NCI-H460 (cell line): ENCODE measurements at regions not wholly inside any gene's neighbourhood (a gene's known extent, or its start where the extent isn't known, plus 50 kb on each side); places are given as distances from the start of the nearest gene placed in this dataset.
A peak's percentile ranks its signal among the peaks of the same experiment; 100 is the strongest.
"Not testable (repeated sequence)": the region's sequence is repeated elsewhere in the genome, so short reads cannot be mapped to it uniquely, and the experiment has no call there.

Experiments used
- DNase-seq: peaks from one replicate; pipeline ENCODE4 v3.0.0-alpha.2; 2016; ENCODE audit warnings: low read depth; ENCODE audit errors: extremely low read depth

DNA sequence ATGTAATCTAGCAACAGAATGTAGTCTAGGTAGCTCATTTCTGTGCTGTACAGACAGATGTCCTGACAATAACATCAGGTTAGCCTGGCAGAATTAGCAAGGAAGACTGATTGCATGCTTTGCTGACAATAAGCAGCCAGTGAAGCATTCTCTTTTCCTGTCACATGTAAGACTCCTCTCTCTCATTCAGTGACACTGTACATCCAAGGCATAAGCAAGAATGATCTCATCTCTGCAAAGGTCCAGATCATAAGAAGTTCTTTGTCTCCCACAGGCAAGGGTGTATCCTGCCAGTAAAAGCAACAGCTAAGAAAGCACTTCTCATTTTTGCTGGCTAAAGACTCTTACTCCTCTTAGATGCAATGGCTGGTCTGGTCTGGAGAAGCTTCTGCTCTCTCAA, 861.8 kb downstream of the TAF11L14 start:
- no peak for DNase-seq

DNA sequence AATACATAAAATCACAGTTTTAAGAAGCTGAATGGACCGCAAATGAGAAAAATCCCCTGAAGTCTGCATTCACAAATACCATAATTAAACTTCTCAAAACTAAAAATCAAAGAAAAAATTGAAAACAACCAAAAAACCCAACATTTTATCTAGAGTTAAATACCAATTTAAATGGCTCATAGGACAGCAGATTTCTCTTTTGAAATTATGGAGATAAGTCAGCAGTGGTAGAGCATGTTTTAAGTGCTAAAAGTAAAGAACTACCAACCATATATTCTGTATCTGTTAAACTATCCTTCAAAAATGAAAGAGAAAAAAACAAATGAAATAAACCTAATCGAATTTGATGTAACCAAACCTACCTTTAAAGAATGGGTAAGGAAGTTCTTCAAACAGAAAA, 862.8 kb downstream of the TAF11L14 start:
- no peak for DNase-seq

DNA sequence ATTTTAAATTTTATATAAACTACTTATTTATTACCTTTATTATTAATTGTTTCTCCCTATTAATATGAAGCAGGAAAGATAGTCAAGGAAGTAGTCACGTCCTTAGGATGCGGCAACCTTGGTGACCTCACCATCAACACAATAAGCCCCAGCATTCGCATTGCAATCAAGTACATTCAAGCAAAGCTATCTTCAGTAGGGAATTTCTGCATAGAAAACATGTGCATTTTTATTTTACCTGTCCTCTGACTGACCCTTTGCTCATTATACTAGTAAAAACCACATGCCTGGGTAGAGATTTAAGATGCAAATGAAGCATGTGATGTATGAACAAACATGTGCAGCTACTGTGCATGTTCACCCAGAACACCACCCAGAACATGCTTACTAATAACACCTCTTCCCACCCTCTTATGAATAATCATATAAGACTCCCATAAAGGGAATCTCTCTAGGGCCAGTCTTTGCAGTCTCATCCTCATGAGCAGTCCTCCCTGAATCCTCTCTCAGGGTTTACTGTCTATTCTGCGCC, 869.6 kb downstream of the TAF11L14 start:
- DNase-seq, result no peak

DNA sequence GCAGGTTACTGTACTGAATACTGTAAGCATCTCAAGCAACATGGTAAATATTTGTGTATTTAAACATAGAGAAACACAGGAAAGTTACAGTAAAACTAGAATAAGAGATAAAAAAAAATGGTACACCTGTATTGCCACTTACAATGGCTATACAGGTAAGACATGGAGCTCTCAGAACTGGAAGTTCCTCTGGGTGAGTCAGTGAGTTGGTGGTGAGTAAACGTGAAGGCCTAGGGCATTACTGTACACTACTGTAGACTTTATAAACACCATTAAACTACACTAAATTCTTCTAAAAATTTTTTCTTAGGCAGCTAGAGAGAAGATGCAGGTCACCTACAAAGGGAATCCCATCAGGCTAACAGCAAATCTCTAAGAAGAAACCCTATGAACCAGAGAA, 872.9 kb downstream of the TAF11L14 start:
- DNase-seq, result no peak

DNA sequence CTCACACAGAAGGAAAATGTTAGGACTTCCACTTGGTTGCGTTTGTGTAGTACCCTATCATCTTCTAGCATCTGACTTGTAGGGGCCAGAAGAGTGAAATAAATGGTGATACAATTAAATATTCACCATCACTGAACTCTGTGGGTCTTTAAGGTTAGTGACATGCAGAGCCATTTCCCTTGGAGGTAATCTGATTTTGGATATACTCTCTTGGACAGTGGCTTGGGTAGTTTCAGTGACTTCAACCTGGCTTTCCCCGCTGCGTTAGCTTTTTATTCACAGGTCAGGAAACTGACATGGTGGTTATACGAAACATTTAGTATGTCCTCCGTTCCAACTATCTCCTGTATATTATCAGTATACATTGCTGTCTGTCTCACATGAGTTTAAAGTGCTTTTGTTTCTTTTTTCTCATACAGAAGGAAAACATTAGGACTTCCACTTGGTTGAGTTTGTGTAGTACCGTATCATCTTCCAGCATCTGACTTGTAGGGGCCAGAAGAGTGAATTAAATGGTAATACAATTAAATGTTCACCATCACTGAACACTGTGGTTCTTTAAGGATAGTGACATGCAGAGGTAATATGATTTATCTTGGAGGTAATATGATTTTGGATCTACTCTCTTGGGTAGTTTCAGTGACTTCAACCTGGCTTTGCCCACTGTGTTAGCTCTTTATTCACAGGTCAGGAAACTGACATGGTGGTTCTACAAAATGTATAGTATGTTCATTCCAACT, 883.6 kb downstream of the TAF11L14 start:
- DNase-seq, result no peak

DNA sequence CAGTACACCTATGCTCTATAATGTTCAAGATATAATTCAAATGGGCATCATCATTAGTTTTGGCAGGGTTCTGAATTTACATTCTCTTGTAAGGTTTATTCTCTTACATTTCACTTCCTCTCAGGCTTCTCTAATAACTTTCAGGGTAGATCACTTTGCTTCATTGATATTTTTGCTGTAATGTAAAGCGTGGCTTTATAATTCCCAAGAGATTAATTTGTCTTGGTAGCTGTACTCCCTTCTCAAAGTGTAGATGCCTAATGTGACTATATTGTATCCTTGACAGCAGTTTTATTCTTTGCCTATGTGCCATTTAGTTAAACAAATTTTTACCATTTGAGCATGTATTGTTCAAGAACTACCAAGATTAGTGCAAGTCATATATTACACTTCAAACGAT, 889.1 kb downstream of the TAF11L14 start:
- no peak for DNase-seq

DNA sequence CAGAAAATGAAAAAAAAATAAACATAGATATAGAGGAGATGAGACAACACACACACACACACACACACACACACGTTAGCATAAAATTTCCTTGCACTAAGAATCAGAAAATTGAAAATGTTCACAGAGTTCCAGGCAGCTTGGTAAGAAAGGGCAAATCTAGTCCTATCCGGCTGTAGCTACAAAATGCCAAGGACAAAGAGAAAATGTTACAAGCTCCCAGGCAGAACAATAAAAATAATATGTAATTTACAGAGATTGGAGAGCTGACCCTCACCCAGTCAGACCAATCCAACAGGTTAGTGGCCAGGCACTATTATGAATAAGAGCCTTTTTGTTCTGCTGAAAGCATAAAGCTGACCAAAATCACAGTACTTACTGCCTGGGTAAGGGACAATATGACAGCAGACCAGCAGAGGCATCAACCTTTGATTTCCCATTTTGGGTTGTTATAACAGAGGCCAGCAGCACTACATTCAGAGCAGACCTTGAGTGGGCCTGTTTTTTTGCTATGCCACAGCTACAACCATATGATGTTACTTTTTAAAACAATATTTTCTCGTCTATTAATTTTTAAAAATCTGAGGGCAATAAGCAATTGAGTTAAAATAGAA, 892.6 kb downstream of the TAF11L14 start:
- DNase-seq, result no peak

DNA sequence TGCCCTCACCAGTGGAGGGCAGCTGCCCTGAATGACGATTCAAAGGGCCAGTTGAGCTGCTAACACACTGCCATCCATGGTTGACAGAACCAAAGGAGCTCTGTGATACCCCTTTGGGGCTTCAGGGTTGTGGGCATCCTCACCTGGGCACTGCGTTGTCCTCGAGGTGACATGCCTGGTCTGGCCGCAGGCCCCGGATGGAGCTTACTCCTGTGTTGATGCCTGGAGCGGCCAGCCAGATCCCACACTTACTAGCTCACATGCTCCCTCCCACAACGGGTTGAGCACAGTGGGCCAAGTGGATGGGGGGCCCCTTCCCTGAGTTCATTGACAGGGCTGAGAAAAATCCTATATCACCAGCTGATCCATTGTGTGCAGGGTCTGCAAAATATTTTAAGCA, 898.9 kb downstream of the TAF11L14 start:
- DNase-seq, result no peak

DNA sequence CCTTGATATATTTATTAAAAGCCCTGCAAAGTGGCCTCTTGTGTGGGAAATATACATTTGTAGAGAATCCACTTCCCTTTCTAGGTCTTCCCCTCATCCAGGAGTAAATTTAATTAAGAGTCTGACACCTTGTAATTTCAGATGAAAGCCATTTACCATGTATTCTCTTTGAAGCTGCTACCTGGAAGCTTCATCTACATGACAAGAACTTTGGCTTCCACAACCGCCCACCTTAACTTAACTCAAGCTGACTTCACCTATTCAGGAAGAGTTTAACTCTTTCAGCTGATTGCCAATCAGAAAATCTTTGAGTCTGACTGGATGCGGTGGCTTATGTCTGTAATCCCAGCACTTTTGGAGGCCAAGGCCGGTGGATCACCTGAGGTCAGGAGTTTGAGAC, 899.9 kb downstream of the TAF11L14 start:
- DNase-seq, result no peak

DNA sequence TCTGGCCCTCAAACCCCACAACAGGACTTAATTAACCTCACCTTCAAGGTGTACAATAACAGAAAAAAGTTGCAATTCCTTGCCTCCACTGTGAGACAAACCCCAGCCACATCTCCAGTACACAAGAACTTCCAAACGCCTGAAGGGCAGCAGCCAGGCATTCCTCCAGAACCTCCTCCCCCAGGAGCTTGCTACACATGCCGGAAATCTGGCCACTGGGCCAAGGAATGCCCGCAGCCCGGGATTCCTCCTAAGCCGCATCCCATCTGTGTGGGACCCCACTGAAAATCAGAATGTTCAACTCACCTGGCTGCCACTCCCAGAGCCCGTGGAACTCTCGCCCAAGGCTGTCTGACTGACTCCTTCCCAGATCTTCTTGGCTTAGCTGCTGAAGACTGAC, 901.5 kb downstream of the TAF11L14 start:
- DNase-seq, result not testable (repeated sequence)

DNA sequence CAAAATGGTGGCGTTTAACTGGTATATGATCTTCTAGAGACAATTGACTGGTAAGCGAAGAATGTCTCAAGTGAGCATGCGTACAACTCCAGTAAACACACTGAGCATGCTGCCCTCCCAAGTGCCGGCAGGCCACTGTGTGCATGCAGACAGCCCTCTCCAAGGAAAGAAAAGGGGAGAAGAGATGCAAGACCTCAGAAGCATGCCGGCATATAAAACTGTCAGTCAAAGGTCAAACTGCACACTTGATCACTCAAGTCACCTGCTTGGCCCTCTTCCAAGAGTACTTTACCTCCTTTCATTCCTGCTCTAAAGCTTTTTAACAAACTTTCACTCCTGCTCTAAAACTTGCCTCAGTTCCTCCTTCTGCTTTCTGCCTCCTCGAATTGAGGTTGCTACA, 910.2 kb downstream of the TAF11L14 start:
- no peak for DNase-seq

DNA sequence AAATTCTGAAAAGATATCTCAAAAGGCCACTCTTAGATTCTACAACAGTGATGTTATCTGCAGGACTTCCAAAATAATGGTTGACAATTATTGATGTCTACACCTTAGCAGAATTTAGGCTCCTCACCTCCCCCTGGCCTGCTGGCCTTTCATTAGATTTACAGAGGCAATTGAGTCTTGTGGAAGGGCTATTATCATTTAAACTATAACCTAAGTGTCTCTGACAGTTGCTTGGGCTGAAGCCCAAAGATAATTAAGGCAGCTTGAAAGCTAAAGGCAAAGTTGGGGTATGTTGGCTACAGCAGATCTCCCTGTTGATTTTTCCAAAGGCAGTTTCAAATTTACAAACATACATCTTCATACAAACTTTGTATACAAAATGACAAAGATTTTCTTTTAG, 912.3 kb downstream of the TAF11L14 start:
- DNase-seq, result no peak

DNA sequence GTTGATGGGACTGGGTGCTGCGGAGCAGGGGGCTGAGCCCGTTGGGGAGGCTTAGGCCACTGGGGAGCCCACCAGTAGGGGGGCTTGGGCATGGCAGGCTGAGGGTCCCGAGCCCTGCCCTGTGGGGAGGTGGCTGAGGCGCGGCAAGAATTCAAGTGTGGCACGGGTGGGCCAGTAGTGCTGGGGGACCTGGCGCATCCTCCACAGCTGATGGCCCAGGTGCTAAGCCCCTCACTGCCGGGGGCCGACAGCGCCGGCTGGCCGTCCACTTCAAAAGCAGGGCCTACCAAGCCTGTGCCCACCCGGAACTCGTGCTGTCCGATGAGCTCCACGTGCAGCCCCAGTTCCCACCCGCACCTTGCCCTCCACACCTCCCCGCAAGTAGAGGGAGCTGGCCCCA, 917.5 kb downstream of the TAF11L14 start:
- no peak for DNase-seq

DNA sequence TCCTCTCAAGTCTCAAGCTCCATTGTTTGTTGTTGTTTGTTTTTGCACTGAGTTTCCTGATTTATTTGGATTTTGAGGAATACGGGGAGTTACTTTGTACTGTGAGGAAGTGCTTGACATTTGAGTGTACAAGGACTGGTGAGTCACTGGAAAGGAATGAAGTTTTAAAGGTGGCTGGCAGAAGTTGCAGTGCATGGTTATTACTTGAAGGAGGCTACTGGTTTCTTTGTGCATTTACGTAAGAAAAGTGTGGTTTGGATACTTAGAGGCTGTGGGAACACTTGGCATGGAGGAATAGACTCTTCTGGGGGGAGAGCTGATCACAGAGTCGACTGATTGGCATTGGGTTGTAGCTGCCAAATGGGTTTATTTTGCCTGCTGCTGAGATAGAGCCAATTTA, 919.0 kb downstream of the TAF11L14 start:
- DNase-seq, result peak; percentile 71

DNA sequence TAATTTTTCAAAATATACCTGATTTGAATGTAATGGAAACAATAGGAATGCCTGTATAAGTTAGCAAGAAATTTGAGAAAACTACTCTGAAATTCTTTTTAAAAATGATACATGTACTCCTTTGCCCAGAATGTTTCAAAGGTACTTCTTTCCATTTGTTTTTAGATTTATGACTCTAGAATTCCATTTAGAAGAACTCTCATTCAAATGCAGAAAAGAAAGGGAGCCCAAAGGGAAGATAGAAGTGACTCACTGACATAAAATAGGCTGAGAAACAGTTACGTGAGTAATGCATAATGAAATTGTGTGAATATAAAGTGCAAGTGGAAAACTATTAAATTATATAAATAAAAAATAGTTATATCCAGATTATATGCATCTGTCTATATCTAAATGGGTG, 926.3 kb downstream of the TAF11L14 start:
- no peak for DNase-seq

DNA sequence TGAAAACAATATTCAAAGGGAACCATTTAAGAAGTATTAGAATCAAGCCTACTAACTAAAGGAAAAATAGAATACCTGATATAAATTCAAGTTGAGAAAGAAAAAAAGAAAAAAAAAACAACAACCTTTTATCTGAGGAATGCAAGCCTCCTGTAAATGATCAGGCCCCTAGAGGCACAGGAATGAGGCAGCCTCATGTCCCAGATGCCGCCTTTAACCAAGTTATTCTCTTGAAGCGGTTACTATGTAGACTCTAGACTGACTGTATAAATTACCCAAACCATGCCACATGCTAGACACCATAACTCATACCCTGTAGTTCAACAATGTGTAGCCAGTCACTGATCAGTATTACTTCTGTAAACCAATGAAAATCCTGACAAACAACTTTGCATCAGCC, 929.6 kb downstream of the TAF11L14 start:
- no peak for DNase-seq

DNA sequence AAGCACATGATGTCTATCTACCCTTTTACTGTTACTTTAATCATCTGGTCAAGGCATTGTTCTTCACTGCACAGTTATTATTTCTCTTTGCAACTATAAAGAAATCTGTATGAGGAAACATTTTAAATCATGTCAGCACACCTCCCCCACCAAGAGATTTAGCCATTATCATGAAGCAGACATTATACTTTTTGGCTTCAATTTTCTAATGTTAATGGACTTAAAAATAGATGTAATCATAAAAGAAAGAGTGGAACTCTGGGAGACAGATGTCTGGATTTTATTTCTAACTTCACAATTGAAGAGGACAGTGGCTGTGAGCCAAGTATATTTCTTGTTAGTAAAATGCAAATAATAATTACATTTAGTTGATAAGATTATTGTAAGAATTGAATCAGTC, 932.4 kb downstream of the TAF11L14 start:
- no peak for DNase-seq

DNA sequence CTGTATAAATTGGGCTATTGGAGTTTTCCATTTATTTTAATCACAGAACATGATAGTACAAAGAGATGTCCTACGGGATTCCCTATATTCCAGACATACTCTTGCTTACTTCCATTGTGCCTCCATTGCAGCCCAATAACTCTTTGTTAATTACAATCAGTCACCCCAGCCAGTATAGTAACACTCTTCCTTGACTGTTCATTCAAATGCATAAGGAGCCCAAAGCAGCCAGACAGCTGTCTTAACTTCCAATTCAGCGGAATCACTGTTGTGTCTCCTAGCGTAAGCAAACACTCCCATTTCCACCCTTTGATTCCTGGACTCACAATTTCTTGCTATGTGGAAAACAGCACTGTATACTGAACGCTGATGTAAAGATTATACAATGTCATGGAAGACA, 942.3 kb downstream of the TAF11L14 start:
- DNase-seq, result no peak

DNA sequence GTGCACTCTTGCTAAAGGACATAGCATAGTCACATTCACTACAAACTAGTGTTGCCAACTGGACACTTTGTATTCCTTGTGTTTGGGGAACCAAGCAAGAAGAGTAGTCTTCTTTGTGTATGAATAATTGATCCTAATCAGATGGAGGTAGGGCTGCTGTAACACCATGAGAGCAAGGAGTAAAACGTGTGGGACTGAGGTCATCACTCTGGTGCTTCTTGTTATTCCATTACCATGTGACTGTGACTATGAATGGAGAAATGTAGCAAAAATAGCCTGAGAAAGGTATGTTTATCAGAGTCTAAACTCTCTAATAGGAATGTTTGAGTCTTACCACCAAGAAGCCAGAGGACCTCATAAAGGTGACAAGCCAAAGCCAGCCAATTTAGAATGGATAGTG, 966.9 kb downstream of the TAF11L14 start:
- no peak for DNase-seq

DNA sequence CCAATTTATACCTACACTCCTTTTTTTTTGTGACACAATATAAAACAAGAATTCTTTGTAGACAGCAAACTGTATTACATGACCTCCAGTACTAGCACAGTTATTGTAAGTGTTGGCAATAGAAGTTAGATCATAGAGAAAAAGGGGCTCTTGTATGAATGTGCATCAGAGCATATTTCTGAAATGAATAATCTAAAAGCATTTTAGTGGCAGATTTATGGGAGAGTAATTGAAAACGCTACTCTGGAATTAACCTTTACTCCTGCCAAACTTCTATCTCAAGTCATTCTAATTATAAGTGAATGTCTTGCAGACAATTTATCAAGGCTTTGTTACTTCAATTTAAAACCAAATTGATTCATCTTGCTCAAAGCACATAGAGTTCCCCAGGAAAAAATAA, 968.1 kb downstream of the TAF11L14 start:
- no peak for DNase-seq

DNA sequence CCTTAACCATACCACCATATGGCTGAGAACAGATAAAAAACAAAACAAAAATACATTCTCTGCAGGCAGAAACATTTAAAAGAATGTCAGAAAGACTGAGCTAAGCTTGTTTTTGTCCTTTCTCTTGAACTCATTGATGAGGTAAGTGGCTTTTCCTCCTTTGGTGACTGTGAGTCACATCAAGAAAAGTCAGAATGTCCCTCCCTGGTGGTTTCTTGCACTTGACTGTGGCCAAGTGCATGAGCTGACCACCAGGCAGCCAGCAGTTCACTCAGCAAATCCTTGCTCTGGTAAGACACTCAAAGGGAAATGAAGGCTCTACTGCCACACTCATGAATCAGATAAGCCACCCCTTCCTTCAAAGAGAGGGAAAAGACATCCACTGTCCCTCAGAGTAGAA, 970.9 kb downstream of the TAF11L14 start:
- no peak for DNase-seq

DNA sequence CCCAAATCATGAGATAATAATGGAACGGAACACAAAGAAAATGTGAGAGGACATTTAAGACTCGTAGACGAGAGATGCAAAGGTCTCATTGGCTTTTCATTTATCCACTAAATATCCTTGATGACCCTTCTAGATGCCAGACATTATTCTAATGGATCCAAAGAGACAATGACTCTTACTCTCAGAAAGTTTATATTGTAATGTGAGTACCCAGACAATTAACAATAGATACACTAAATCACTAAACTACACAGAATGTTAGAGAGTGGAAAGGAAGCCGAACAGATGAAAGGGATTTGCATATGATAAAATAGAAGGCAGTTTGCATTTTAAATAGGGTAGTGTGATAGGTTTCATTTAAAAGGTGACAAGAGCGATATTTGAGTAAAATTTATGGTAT, 973.3 kb downstream of the TAF11L14 start:
- DNase-seq, result no peak

DNA sequence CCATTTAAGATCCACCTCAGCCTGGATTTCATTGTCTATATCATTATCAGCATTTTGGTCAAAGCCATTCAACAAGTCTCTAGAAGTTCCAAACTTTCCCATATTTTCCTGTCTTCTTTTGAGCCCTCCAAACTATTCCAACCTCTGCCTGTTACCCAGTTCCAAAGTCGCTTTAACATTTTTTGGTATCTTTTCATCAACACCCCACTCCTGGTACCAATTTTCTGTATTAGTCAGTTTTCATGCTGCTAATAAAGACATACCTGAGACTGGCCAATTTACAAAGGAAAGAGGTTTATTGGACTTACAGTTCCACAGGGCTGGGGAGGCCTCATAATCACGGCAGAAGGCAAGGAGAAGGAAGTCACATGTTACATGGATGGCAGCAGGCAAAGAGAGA, 982.9 kb downstream of the TAF11L14 start:
- not testable (repeated sequence) for DNase-seq
